HepG2 (cell line): ENCODE measurements at regions not wholly inside any gene's neighbourhood (a gene's known extent, or its start where the extent isn't known, plus 50 kb on each side); places are given as distances from the start of the nearest gene placed in this dataset.
"Not testable (repeated sequence)": the region's sequence is repeated elsewhere in the genome, so short reads cannot be mapped to it uniquely, and the experiment has no call there.

Experiments used
- ATAC-seq: fragments of 200-7000 bp; cut with Tn5 transposase; 3 replicates; pipeline ENCODE4 v1.9.1; 2020; ENCODE audit warnings: mild to moderate bottlenecking, moderate library complexity
- BruUV-seq: library from RNA; stranded (reverse); fragments of 400-500 nt; replicated peaks from 2 replicates; lab custom pipeline; 2021; lab: Mats Ljungman, UMichigan
- CTCF ChIA-PET: fragments of 300-600 bp; formaldehyde crosslinking; extraction: SDS; loops from one replicate; lab custom pipeline; 2021; ENCODE audit warnings: low total read pairs, inconsistent platforms, low intra/inter-chr PET ratio; lab: Yijun Ruan, JAX
- POLR2A ChIA-PET: fragments of 350-600 bp; sonication (Branson Sonifier 250); formaldehyde crosslinking; loops from one replicate; lab custom pipeline; 2020; ENCODE audit warnings: antibody characterized with exemption, inconsistent platforms; lab: Yijun Ruan, JAX
- DNase-seq: peaks from one replicate; pipeline ENCODE4 v3.0.0-alpha.2; 2015; ENCODE audit warnings: low spot score
- FAIRE-seq: peaks from 3 replicates; lab custom pipeline; 2011; peaks lifted over from hg19 to GRCh38; lab: Jason Lieb, UNC
- H2AFZ ChIP-seq: one replicate; pipeline ENCODE4 v1.6.1; 2011; ENCODE audit warnings: low read length, inconsistent platforms
- H3K27ac ChIP-seq: fragments of 300-600 bp; 3 replicates; pipeline ENCODE4 v1.8.0; 2011; ENCODE audit warnings: mixed run types, mild to moderate bottlenecking, mixed read lengths, low read length, inconsistent platforms; ENCODE audit not compliant: insufficient read depth; ENCODE audit errors: extremely low read length
- H3K27me3 ChIP-seq, 2 experiments: fragments of 200-600 bp in 1 of 2; 2 replicates in 1 of 2; 3 replicates in 1 of 2; pipeline versions ENCODE4 v1.6.0 to v1.8.0; 2011; ENCODE audit warnings: low read length in 2 of 2, mild to moderate bottlenecking in 2 of 2, moderate library complexity in 2 of 2, inconsistent platforms in 1 of 2; ENCODE audit not compliant: insufficient read depth in 2 of 2, control insufficient read depth in 1 of 2
- H3K36me3 ChIP-seq, 2 experiments: fragments of 200-600 bp in 1 of 2; replicated peaks in 1 of 2; 2 replicates in 1 of 2; 3 replicates in 1 of 2; pipeline versions ENCODE4 v1.5.1 to v1.8.0; 2011; ENCODE audit warnings: low read length in 2 of 2, inconsistent platforms in 1 of 2; ENCODE audit not compliant: insufficient read depth in 2 of 2, control insufficient read depth in 1 of 2
- H3K4me1 ChIP-seq: 2 replicates; pipeline ENCODE4 v1.5.1; 2012; ENCODE audit warnings: low read length, inconsistent platforms; ENCODE audit not compliant: insufficient read depth
- H3K4me2 ChIP-seq: 2 replicates; pipeline ENCODE4 v1.6.0; 2011; ENCODE audit warnings: low read depth, low read length, inconsistent platforms
- H3K4me3 ChIP-seq, 3 experiments: fragments of 200-600 bp in 1 of 3; sonication (generic), shearing (Covaris generic) in 1 of 3; replicated peaks in 1 of 3; 2 replicates each; pipeline ENCODE4 v1.5.1; 2011 to 2016; ENCODE audit warnings: low read length in 3 of 3, inconsistent platforms in 2 of 3, low read depth in 2 of 3, mild to moderate bottlenecking in 2 of 3, control low read depth in 1 of 3, mixed read lengths in 1 of 3; ENCODE audit not compliant: insufficient read depth in 1 of 3
- H3K79me2 ChIP-seq: one replicate; pipeline ENCODE4 v1.6.1; 2011; ENCODE audit warnings: low read length, inconsistent platforms; ENCODE audit not compliant: insufficient read depth
- H3K9ac ChIP-seq: 2 replicates; pipeline ENCODE4 v1.6.0; 2011; ENCODE audit warnings: mild to moderate bottlenecking, low read depth, low read length, inconsistent platforms; ENCODE audit not compliant: insufficient read depth
- H3K9me3 ChIP-seq: 2 replicates; pipeline ENCODE4 v1.5.1; 2012; ENCODE audit warnings: mild to moderate bottlenecking, low read length
- H4K20me1 ChIP-seq: 2 replicates; pipeline ENCODE4 v1.6.0; 2011; ENCODE audit warnings: inconsistent platforms, mild to moderate bottlenecking, low read length, moderate library complexity; ENCODE audit not compliant: insufficient read depth
- CBX2 ChIP-seq, 2 experiments: fragments of 200-600 bp in 1 of 2; sonication (generic); formaldehyde crosslinking in 1 of 2; IDR thresholded peaks; 2 replicates each; pipeline versions ENCODE4 v1.7.0 to v1.8.1; 2018 to 2022; ENCODE audit warnings: low read depth in 2 of 2, low read length in 1 of 2, mild to moderate bottlenecking in 1 of 2, missing genetic modification reagents in 1 of 2
- CENPT ChIP-seq: sonication (generic); formaldehyde crosslinking; IDR thresholded peaks from 2 replicates; pipeline ENCODE4 v1.8.0; 2022; ENCODE audit warnings: low read depth, mild to moderate bottlenecking, moderate library complexity, missing genetic modification reagents
- KAT2B ChIP-seq: fragments of 150-350 bp; IDR thresholded peaks from 2 replicates; pipeline ENCODE4 v1.6.1; 2014; ENCODE audit warnings: low read depth, low read length, borderline replicate concordance
- RNF2 ChIP-seq: fragments of 450-650 bp; conservative IDR thresholded peaks from 2 replicates; pipeline ENCODE4 v1.6.1; 2016; ENCODE audit warnings: low read depth
- ZMYM2 ChIP-seq: sonication (generic); formaldehyde crosslinking; IDR thresholded peaks from 2 replicates; pipeline ENCODE4 v1.8.0; 2022; ENCODE audit warnings: mild to moderate bottlenecking, missing genetic modification reagents
- ZNF234 ChIP-seq: sonication (generic); formaldehyde crosslinking; conservative IDR thresholded peaks from 2 replicates; pipeline ENCODE4 v1.5.1; 2020; ENCODE audit warnings: mild to moderate bottlenecking, missing genetic modification reagents
- ZNF543 ChIP-seq: sonication (generic); formaldehyde crosslinking; IDR thresholded peaks from 2 replicates; pipeline ENCODE4 v1.4.0; 2020; ENCODE audit warnings: mild to moderate bottlenecking, missing genetic modification reagents
- WGBS: methylation state at CpG from one replicate; pipeline ENCODE4 v1.1.6; 2017; ENCODE audit warnings: low lambda C conversion rate; 5-methylcytosine and 5-hydroxymethylcytosine counted together
- in situ Hi-C: cut with HindIII; loops from 2 replicates; pipeline ENCODE4 v1.10.0; 2017; ENCODE audit warnings: low pct_unique_long_range_greater_than_20kb; ENCODE audit not compliant: extremely low pct_ligation_motif_present
- intact Hi-C: fragments of 100-400 bp; cut with micrococcal nuclease; formaldehyde crosslinking; loops from one replicate; pipeline ENCODE4 v1.10.0; 2022; ENCODE audit not compliant: unreplicated experiment
- TF ChIP-seq, protein P1 (sequence below): IDR thresholded peaks from 2 replicates; pipeline ENCODE4 v1.6.1; 2012; ENCODE audit warnings: low read depth, low read length, improper control_type of control experiment

DNA sequence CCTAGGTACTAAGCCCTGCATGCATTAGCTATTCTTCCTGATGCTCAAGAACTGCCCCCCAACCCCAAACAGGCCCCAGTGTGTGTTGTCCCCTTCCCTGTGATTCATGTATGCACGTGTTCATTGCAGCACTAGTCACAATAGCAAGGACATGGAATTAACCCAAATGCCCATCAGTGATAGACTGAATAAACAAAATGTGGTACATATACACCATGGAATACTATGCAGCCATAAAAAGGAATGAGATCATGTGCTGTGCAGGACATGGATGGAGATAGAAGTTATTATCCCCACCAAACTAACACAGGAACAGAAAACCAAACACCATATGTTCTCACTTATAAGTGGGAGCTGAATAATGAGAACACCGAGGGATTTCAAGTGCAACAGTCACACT lies 214.2 kb upstream of the SLC7A11 start:
- H3K9me3 ChIP-seq, CTCF ChIA-PET, H2AFZ ChIP-seq, BruUV-seq, FAIRE-seq, in situ Hi-C loops, H3K79me2 ChIP-seq, H3K27ac ChIP-seq, H3K4me3 ChIP-seq, H3K4me2 ChIP-seq, H3K27me3 ChIP-seq, H3K36me3 ChIP-seq, H3K4me1 ChIP-seq, POLR2A ChIA-PET, H3K9ac ChIP-seq, ATAC-seq, DNase-seq, intact Hi-C loops, H4K20me1 ChIP-seq: not testable (repeated sequence)
- 46% methylated on average over 2 of the region's 2 CpGs for WGBS

DNA sequence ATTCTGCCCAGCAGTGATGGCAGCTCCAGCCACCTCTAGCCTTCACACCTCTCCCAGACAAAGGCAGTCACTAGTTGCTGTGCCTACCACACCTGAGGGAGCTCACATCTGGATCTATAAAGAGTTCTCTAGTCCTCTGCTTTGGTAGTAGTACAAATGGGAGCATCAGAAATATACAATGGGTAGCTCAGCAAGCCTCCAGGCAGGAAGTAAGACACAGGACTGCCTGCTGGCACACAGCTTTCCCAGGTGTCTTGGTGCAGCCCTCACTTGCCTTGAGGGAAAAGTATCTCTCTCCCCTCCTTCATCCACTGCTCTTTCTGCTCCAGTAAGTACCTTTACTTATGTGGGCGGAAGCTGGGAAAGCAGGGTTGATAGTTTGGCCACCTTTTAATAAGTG lies 212.9 kb upstream of the SLC7A11 start:
- H3K27me3 ChIP-seq = no peaks in the 10 kb centered on the region
- no peak for FAIRE-seq

More for the DNA sequence above, 212.9 kb upstream of the SLC7A11 start:
- Histone ChIP-seq H3K4me3 (no peak overlapping the region), H3K36me3 (no peaks in the 10 kb centered on the region), H3K27ac (no peak overlapping the region), H3K9me3 (no peaks in the 10 kb centered on the region), H3K9ac (no peak overlapping the region), H3K79me2 (no peaks in the 10 kb centered on the region), H3K4me1 (no peaks in the 10 kb centered on the region), H3K4me2 (no peak overlapping the region), H2AFZ (no peak overlapping the region), H4K20me1 (no peaks in the 10 kb centered on the region)
- POLR2A ChIA-PET = no interaction called here
- TF ChIP-seq KAT2B (no peak), CENPT (CRISPR knock-in tag) (no peak), RNF2 (no peak), ZMYM2 (CRISPR knock-in tag) (no peak), ZNF234 (CRISPR knock-in tag) (no peak), CBX2 (IDR thresholded peaks at IDR 0.05; ENCODE audit: low read depth, low read length) (no peak), CBX2 (CRISPR knock-in tag; IDR thresholded peaks at IDR 0.05; ENCODE audit: low read depth) (no peak), ZNF543 (CRISPR knock-in tag) (no peak)
- TF ChIP-seq, protein P1, sequence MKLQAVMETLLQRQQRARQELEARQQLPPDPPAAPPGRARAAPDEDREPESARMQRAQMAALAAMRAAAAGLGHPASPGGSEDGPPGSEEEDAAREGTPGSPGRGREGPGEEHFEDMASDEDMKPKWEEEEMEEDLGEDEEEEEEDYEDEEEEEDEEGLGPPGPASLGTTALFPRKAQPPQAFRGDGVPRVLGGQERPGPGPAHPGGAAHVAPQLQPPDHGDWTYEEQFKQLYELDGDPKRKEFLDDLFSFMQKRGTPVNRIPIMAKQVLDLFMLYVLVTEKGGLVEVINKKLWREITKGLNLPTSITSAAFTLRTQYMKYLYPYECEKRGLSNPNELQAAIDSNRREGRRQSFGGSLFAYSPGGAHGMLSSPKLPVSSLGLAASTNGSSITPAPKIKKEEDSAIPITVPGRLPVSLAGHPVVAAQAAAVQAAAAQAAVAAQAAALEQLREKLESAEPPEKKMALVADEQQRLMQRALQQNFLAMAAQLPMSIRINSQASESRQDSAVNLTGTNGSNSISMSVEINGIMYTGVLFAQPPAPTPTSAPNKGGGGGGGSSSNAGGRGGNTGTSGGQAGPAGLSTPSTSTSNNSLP = no peak
- 42% methylated on average over 1 of the region's 1 CpG for WGBS
- BruUV-seq = no TSS peak
- CTCF ChIA-PET = no interaction called here
- in situ Hi-C loops (no loop called here), intact Hi-C loops (no loop called here)
- no peak for DNase-seq
- no peak for ATAC-seq
